K562 (cell line): ENCODE measurements at regions not wholly inside any gene's neighbourhood (a gene's known extent, or its start where the extent isn't known, plus 50 kb on each side); places are given as distances from the start of the nearest gene placed in this dataset.

Experiments used
- ARHGAP35 ChIP-seq: fragments of 450-650 bp; IDR thresholded peaks from 2 replicates; pipeline ENCODE4 v1.6.1; 2018; ENCODE audit not compliant: partially characterized antibody
- CHD7 ChIP-seq: fragments of 200-600 bp; sonication (generic); IDR thresholded peaks from one replicate; pipeline ENCODE4 v1.6.1; 2012; ENCODE audit warnings: mild to moderate bottlenecking, low read depth, low read length, inconsistent platforms
- MECOM ChIP-seq: fragments of 250-450 bp; sonication (Bioruptor Pico); IDR thresholded peaks from 2 replicates; pipeline ENCODE4 v1.8.0; 2022; ENCODE audit warnings: inconsistent platforms
- THAP12 ChIP-seq: fragments of 250-450 bp; sonication (Bioruptor Pico); IDR thresholded peaks from 2 replicates; pipeline ENCODE4 v1.9.0; 2021; ENCODE audit warnings: mild to moderate bottlenecking, inconsistent platforms

- TF ChIP-seq CHD7, result no peak
- no peak for TF ChIP-seq ARHGAP35
- TF ChIP-seq MECOM, result no peak
- no peak for TF ChIP-seq THAP12 (CRISPR knock-in tag)
Observed at GRCh38 chr15:47650564-47650963, 66.7 kb upstream of the SEMA6D start (continued).
